ENCODE measurements at regions not wholly inside any gene's neighbourhood (a gene's known extent, or its start where the extent isn't known, plus 50 kb on each side); places are given as distances from the start of the nearest gene placed in this dataset.

DNA sequence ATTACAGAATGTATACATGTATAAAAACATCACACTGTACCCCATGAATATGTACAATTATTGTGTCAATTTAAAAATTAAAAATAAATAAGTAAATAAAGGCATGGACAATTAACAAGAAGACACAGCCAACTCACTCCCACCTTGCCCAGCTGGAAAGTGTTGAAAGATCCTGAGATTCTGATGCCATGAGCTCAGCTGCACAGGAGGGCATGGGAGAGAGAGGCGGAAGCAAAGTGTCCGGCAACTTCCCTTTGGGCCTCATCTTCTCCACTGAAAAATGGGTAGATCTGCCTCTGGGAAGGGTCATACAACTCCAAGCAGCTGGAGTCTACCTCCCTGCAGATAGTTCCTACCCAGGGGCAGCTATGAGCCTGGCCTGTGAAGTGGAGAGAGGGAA is 277.3 kb downstream of the UACA start (continued):
- TF ChIP-seq, protein P1, sequence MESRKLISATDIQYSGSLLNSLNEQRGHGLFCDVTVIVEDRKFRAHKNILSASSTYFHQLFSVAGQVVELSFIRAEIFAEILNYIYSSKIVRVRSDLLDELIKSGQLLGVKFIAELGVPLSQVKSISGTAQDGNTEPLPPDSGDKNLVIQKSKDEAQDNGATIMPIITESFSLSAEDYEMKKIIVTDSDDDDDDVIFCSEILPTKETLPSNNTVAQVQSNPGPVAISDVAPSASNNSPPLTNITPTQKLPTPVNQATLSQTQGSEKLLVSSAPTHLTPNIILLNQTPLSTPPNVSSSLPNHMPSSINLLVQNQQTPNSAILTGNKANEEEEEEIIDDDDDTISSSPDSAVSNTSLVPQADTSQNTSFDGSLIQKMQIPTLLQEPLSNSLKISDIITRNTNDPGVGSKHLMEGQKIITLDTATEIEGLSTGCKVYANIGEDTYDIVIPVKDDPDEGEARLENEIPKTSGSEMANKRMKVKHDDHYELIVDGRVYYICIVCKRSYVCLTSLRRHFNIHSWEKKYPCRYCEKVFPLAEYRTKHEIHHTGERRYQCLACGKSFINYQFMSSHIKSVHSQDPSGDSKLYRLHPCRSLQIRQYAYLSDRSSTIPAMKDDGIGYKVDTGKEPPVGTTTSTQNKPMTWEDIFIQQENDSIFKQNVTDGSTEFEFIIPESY (IDR thresholded peaks at IDR 0.05; ENCODE audit: extremely low read depth, insufficient replicate concordance, low read length) = no peak

GRCh38 chr15:70484993-70485392 is 278.4 kb downstream of the UACA start:
- intact Hi-C loops (cut with micrococcal nuclease) = loop anchor here (5.0 to 10.0 kb wide), 2 partner anchors 380 to 1008 kb away; no protein-coding TSS in a partner anchor
- Histone ChIP-seq H3K9ac (ENCODE audit: low read length) (no peak overlapping the region), H3K9me2 (ENCODE audit: insufficient read depth) (no peaks in the 10 kb centered on the region), H3K36me3 (ENCODE audit: control insufficient read depth in 1 of 2, insufficient read depth in 2 of 2, low read length in 2 of 2) (no peaks in the 10 kb centered on the region), H3K4me3 (replicated peaks in 1 of 2; ENCODE audit: low read depth in 1 of 2, low read length in 2 of 2) (no peak overlapping the region), H3K27ac (ENCODE audit: low read depth, low read length) (no peak overlapping the region), H4K20me1 (ENCODE audit: insufficient read depth) (no peaks in the 10 kb centered on the region), H3K9me3 (ENCODE audit: control insufficient read depth in 1 of 2, insufficient read depth in 1 of 2, low read depth in 1 of 2, low read length in 2 of 2) (no peaks in the 10 kb centered on the region), H3K79me2 (ENCODE audit: insufficient read depth, low read length) (no peaks in the 10 kb centered on the region), H2AFZ (ENCODE audit: low read depth, low read length, poor library complexity, severe bottlenecking) (no peak overlapping the region), H3K4me2 (ENCODE audit: low read length) (no peak overlapping the region), H3K27me3 (ENCODE audit: insufficient read depth, low read length) (peaks cover 4% of the 10 kb centered on the region; the same call in 1 of the 2 replicates), H3K4me1 (ENCODE audit: control insufficient read depth in 1 of 2, insufficient read depth in 2 of 2, low read length in 2 of 2) (no peaks in the 10 kb centered on the region)
- DNase-seq (ENCODE audit: low read depth, low spot score) = no peak
- ATAC-seq = no peak
- RAD21 ChIA-PET (ENCODE audit: low non-redundant PET in 1 of 2, low total read pairs in 2 of 2, uncharacterized antibody in 2 of 2, unreplicated experiment in 2 of 2) = no interaction called here
- POLR2A ChIA-PET = no interaction called here
- CTCF ChIA-PET = no interaction called here
- BruUV-seq (replicated peaks) = no TSS peak
- TF ChIP-seq EGR1 (IDR thresholded peaks at IDR 0.05; ENCODE audit: low read depth) (no peak), JUND (IDR thresholded peaks at IDR 0.05) (no peak), YY1 (IDR thresholded peaks at IDR 0.05; ENCODE audit: extremely low read depth, insufficient replicate concordance, low read depth, low read length) (no peak), POLR2A (IDR thresholded peaks at IDR 0.05; ENCODE audit: borderline replicate concordance, extremely low read depth, insufficient read depth, insufficient read length) (no peak), SP1 (IDR thresholded peaks at IDR 0.05; ENCODE audit: low read depth) (no peak), CTCF (IDR thresholded peaks at IDR 0.05 in 2 of 3, conservative IDR thresholded peaks at IDR 0.05 in 1 of 3; ENCODE audit: borderline replicate concordance in 1 of 3, insufficient read depth in 1 of 3, low read depth in 2 of 3, low read length in 2 of 3) (no peak), TCF7L2 (IDR thresholded peaks at IDR 0.05; ENCODE audit: borderline replicate concordance, extremely low read depth, insufficient read depth, insufficient read length) (no peak), RAD21 (IDR thresholded peaks at IDR 0.05; ENCODE audit: low read depth) (no peak), SRF (IDR thresholded peaks at IDR 0.05; ENCODE audit: low read depth) (no peak), CBX3 (IDR thresholded peaks at IDR 0.05; ENCODE audit: low read depth) (no peak), ELF1 (IDR thresholded peaks at IDR 0.05; ENCODE audit: borderline replicate concordance, low read depth) (no peak), SIN3A (IDR thresholded peaks at IDR 0.05; ENCODE audit: low read depth) (no peak), CEBPB (IDR thresholded peaks at IDR 0.05; ENCODE audit: low read depth) (no peak)
- TF ChIP-seq, protein P2, sequence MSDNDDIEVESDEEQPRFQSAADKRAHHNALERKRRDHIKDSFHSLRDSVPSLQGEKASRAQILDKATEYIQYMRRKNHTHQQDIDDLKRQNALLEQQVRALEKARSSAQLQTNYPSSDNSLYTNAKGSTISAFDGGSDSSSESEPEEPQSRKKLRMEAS (IDR thresholded peaks at IDR 0.05) = no peak
- TF ChIP-seq, protein P3, sequence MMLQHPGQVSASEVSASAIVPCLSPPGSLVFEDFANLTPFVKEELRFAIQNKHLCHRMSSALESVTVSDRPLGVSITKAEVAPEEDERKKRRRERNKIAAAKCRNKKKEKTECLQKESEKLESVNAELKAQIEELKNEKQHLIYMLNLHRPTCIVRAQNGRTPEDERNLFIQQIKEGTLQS (IDR thresholded peaks at IDR 0.05) = no peak
- TF ChIP-seq, protein P1 (IDR thresholded peaks at IDR 0.05; ENCODE audit: extremely low read depth, insufficient replicate concordance, low read length) = no peak
